ENCODE measurements at regions not wholly inside any gene's neighbourhood (a gene's known extent, or its start where the extent isn't known, plus 50 kb on each side); places are given as distances from the start of the nearest gene placed in this dataset.

DNA sequence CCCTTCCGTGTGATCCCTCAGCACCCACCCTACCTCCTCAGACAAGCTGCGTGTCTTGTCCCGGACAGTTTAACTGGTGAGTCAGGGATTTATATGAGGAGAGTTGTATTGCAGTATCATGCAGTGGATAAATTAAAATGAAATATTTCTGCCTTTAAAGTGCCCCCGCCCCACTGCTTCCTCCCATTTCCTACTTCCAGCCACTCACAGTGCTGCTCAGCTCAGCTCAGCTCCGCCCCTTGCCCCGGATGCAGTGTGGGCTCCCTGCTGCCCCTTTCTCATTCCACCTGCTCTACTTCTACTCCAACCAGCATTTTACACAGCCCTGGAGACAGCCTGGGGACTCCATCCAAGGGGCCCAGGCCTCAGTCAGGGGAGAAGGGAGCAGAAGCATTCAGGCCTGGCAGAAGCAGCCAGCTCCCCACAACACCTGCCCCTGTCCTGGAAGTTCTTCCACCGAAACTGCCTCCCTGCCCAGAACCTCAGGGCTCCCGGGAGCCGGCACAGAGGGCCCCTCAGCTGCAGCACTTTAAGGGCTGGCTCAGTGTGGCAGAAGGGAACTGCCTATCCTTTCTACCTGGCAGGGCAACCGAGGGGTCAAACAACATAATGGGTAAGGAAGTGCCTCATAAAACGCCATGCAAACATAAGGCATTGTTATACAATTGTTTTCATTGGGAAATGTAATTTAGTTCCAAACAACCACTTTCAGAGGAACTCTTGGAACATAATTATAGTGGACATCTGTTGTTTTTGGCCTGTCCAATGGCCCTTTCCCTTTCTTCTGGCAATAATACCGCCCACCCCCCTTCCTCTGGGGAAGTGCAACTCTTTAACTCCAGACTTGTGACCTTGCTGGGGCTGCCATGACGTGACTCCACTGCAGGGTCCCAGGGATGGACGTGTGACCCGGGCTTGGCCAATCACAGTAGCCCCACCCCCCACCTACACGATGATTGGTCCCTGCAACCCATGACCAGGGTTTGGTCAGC is 102.3 kb downstream of the LIPG start:
- no peaks in the 10 kb centered on the region for H3K9me3 Mint-ChIP-seq
- H3K4me1 Mint-ChIP-seq: no peaks in the 10 kb centered on the region

DNA sequence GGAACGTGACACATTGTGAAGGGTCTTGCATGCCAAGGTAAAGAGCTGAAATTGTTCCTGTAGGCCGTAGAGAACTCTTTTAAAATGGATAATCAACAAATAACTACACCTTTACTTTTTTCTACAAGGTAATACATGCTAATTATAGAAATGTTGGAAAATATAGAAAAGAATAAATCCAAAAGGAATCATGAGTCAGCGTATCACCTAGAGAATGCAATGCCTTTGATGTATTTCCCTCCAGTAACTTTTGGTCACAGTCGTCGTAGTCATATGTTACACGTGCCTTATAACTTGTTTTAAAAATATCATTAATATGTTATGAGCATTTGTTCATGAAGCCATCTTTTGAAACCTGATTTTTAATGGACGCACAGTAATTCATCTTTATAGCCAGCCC is 100.6 kb downstream of the LIPG start:
- intact Hi-C loops (cut with micrococcal nuclease): no loop called here
- no peak for DNase-seq
- Mint-ChIP-seq H3K4me3 (no peak overlapping the region), H3K4me1 (no peaks in the 10 kb centered on the region), H3K9me3 (no peaks in the 10 kb centered on the region), H3K27ac (no peak overlapping the region), H3K36me3 (ENCODE audit: low read depth) (no peaks in the 10 kb centered on the region), H3K27me3 (peaks cover 11% of the 10 kb centered on the region)

More for the DNA sequence above, 102.3 kb downstream of the LIPG start:
- no peak overlapping the region for H3K27ac Mint-ChIP-seq
- H3K4me3 Mint-ChIP-seq: no peak overlapping the region
- DNase-seq: no peak
- no peaks in the 10 kb centered on the region for H3K36me3 Mint-ChIP-seq (ENCODE audit: low read depth)
- peaks cover 14% of the 10 kb centered on the region for H3K27me3 Mint-ChIP-seq
- intact Hi-C loops (cut with micrococcal nuclease): no loop called here

DNA sequence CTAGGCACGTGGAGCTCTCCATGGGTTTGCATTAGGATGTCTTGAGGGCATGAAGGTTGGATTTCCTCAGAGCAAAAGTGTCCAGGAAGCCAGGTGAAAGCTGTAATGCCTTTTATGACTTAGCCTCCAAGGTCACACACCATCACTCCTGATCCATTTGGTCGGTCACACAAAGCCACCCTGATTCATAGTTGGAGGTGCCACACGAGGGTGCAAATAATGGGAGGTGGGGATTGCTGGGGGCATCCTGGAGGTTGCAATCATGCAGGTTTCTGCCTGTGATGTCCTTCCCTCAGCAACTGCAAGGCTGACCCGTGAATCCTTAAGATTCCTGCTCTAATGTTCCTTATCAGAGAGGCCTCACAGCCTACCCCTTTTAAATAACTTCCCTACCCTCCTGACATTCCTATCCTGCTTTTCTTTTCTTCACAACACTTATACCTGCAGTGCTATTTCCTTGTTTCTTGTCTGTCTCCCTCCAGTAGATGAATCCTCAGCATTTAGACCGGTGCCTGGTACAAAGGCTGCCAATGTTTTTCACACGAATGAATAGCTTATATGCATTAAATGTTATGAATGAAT is 97.1 kb downstream of the LIPG start:
- Mint-ChIP-seq H3K27me3 (peaks cover 3% of the 10 kb centered on the region), H3K9me3 (no peaks in the 10 kb centered on the region), H3K27ac (no peak overlapping the region), H3K4me1 (no peaks in the 10 kb centered on the region), H3K36me3 (ENCODE audit: low read depth) (no peaks in the 10 kb centered on the region), H3K4me3 (no peak overlapping the region)
- intact Hi-C loops (cut with micrococcal nuclease): no loop called here
- DNase-seq: no peak

DNA sequence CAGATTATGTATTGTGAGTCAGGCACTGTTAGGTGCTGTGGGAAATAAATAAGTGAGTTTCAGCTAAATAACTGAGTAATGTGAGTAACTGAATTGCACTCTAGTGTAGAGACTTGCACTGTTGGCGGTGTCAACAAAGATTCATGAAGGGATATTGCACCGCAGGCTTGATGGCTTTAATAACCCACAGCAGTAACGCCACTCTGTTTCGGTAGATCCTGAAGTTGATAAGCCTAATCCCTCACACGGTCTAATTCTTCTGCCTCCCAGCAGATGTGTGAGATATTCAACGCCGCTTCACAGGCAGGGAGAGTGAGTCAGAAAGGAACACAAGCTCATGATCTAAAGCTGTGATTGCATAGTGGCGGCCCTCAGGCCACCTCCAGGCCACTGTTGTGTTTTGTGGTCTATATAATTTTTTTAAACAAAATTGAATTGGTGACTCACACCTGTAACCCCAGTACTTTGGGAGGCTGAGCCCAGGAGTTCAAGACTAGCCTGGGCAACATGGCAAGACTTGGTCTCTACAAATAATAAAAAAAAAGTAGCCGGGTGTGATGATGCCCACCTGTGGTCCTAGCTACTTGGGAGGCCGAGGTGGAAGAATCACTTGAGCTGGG is 94.3 kb downstream of the LIPG start:
- Mint-ChIP-seq H3K9me3 (no peaks in the 10 kb centered on the region), H3K27ac (no peak overlapping the region), H3K36me3 (ENCODE audit: low read depth) (no peaks in the 10 kb centered on the region), H3K4me3 (no peak overlapping the region), H3K27me3 (peaks cover 3% of the 10 kb centered on the region), H3K4me1 (no peaks in the 10 kb centered on the region)
- DNase-seq: no peak
- intact Hi-C loops (cut with micrococcal nuclease): no loop called here

DNA sequence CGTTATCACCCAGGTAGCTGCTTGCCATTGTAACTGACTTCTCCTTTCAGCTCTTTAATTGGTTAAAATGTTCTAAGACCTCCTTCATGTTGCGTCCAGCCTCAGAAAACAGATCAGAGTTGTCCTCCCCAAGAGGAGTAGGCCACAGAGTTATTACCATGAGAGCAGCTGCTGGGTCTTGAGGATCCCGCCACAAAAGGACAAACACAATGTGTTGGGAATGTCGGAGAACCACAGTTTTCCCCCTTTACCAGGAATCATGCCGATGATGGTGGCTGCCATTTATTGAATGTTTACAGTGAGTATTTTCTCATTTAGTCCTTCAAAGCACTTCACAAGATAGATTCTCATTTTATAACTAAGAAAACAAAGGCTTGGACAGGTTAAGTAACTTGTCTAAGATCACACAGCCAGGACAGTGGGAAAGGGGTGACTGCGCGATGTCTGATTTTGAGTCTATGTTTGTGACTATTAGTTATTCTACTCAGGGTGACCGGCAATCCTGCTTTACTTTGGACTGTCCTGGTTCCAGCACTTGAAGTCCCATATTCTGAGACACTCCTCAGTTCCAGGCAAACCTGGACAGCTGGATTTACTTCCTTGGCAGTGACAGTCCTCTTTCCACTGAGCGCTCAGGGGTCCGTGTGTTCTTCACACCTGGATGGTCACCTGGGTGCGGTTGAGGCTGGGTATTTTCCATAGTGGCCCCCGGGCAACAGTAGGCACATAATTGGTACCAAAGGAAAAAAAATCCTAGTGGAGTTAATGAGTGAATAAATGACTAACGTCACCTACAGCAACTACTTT is 93.6 kb downstream of the LIPG start:
- Mint-ChIP-seq H3K36me3 (ENCODE audit: low read depth) (no peaks in the 10 kb centered on the region), H3K27ac (no peak overlapping the region), H3K4me3 (no peak overlapping the region), H3K27me3 (peaks cover 3% of the 10 kb centered on the region), H3K9me3 (no peaks in the 10 kb centered on the region), H3K4me1 (no peaks in the 10 kb centered on the region)
- no peak for DNase-seq
- intact Hi-C loops (cut with micrococcal nuclease): no loop called here

DNA sequence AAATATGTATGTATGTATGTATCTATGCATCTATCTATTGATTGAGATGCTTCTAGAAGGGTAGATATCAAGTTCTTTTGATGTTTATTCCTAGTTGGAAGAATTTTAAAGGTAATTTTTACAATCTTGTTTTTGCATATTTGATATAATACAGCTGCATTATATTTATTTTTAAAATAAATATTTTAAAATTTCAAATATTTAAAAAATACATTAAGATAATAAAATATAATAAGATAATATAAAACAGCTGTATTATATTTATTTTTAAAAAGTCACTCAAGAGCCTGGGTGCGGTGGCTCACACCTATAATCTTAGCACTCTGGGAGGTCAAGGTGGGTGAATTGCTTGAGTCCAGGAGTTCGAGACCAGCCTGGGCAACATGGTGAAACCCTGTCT is 92.5 kb downstream of the LIPG start:
- H3K27ac Mint-ChIP-seq: no peak overlapping the region
- no peaks in the 10 kb centered on the region for H3K9me3 Mint-ChIP-seq
- DNase-seq: no peak
- no peak overlapping the region for H3K4me3 Mint-ChIP-seq
- H3K4me1 Mint-ChIP-seq: no peaks in the 10 kb centered on the region
- intact Hi-C loops (cut with micrococcal nuclease): no loop called here
- H3K36me3 Mint-ChIP-seq (ENCODE audit: low read depth): no peaks in the 10 kb centered on the region
- peaks cover 3% of the 10 kb centered on the region for H3K27me3 Mint-ChIP-seq

DNA sequence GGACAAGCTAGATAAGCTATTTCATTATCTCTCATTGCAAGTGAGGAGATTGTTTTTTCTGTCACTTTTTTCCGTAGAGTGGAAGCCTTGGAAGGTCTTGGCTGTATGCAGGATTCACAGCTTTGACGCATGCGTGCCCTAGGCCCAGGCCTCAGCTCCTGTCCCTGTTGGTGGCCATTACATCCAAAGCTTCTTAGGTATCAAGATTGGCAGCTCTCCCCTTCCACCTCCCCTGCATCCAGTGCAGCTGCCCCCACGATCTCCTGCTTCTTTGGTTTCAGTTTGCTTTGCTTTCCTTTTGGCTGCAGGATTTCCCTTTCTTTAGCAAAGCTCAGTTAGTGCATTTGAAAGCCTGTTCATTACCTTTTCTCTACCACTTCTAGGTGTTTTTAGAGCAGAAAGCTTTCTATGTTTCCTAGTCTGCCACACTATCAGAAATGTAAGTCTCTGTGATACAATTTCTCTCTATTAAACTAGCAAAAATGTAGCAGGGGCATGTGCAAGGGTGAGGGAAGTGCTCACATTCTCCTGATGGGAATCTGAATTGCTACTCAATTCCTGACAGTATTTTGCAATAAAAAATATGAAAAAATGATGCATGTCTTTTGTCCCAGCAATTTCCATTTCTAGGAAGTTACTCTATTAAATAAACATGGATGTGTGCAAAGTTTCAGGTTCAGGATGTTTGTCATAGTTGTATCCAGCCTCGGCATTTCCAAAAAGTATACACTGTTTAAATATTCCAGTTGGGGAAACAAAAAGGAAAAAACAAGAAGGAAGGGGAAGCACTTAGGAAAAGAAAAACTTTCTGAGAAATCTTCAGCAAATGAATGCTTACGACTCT is 91.2 kb downstream of the LIPG start:
- Mint-ChIP-seq H3K27me3 (no peaks in the 10 kb centered on the region), H3K4me1 (no peaks in the 10 kb centered on the region), H3K36me3 (ENCODE audit: low read depth) (no peaks in the 10 kb centered on the region), H3K27ac (no peak overlapping the region), H3K9me3 (no peaks in the 10 kb centered on the region), H3K4me3 (no peak overlapping the region)
- intact Hi-C loops (cut with micrococcal nuclease): no loop called here
- no peak for DNase-seq

DNA sequence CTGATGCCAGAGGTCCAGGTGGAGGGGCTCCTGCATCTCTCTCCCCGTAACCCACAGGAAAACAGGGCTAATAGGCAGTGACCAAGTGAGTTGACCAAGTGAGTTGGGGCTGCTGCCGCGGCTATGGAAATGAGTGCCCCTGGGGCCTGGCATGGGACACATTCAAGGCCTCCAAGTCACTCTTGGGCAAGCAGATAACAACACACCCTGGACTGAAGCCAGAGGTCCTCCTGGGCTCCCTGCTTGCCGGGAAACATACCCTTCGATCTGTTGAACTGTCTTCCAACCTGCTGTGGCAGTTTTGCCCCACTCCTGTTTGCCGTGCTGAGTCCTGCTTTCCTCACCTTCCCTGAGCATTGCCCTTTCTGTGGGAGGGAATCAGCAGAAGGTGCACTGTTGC is 89.2 kb downstream of the LIPG start:
- Mint-ChIP-seq H3K9me3 (no peaks in the 10 kb centered on the region), H3K4me3 (no peak overlapping the region), H3K27me3 (no peaks in the 10 kb centered on the region), H3K36me3 (ENCODE audit: low read depth) (no peaks in the 10 kb centered on the region), H3K4me1 (no peaks in the 10 kb centered on the region), H3K27ac (no peak overlapping the region)
- no peak for DNase-seq
- intact Hi-C loops (cut with micrococcal nuclease): no loop called here

DNA sequence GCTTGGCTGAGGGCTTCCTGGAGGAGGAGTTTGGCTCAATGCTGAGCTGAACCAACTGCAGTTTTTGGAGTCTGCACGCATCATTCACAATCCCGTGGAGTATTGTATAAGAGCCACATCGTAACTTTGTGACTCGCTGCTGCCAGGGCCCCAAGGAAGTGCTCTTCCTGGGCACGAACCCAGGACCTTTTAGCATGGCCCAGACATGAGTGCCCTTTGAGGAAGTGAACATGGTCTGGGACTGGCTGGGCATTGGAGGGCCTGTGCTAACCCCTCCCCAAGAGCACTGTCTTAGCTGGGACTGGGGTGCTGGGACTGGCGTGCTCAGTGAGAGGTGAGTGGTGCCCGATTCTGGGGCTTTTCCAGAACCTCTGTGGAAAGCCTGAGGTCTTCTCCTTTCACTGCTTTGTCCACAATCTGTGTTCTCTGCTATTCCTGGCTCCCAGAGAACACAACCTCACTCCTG is 88.6 kb downstream of the LIPG start:
- H3K27ac Mint-ChIP-seq: no peak overlapping the region

DNA sequence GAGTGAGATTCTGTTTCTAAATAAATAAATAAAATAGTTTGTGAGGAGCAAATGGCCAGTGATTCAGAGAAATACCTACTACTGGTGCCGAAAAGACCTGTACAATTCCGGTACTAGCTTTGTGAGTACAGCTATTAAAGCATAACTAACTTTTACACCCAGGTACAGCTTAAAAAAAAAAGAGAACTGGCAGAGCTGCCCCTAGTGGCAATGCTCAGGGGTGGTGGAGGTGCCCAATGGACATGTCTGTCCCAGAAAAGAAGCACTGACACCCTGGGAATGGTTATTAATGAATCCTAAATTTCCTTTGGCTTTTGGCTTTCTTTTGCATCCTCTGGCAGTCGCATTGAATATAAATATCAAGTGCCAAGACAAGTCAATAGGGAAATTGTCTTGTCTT is 87.0 kb downstream of the LIPG start:
- H3K27ac Mint-ChIP-seq: no peak overlapping the region

More for the DNA sequence above, 88.6 kb downstream of the LIPG start:
- Mint-ChIP-seq H3K9me3 (no peaks in the 10 kb centered on the region), H3K36me3 (ENCODE audit: low read depth) (no peaks in the 10 kb centered on the region), H3K4me1 (no peaks in the 10 kb centered on the region), H3K27me3 (no peaks in the 10 kb centered on the region), H3K4me3 (no peak overlapping the region)
- intact Hi-C loops (cut with micrococcal nuclease): no loop called here
- no peak for DNase-seq

More for the DNA sequence above, 87.0 kb downstream of the LIPG start:
- intact Hi-C loops (cut with micrococcal nuclease): no loop called here
- Mint-ChIP-seq H3K4me3 (no peak overlapping the region), H3K4me1 (no peaks in the 10 kb centered on the region), H3K9me3 (no peaks in the 10 kb centered on the region), H3K27me3 (no peaks in the 10 kb centered on the region), H3K36me3 (ENCODE audit: low read depth) (no peaks in the 10 kb centered on the region)
- DNase-seq: no peak
